Peyer's patch (tissue), 4 donors: ENCODE measurements at regions not wholly inside any gene's neighbourhood (a gene's known extent, or its start where the extent isn't known, plus 50 kb on each side); places are given as distances from the start of the nearest gene placed in this dataset.
"Not testable (repeated sequence)": the region's sequence is repeated elsewhere in the genome, so short reads cannot be mapped to it uniquely, and the experiment has no call there.

Source experiments
- POLR2A ChIP-seq, 2 donors: fragments of 450-650 bp; IDR thresholded peaks; one replicate each; pipeline ENCODE4 v1.5.1; 2017; ENCODE audit warnings: antibody characterized with exemption in 2 of 2, mild to moderate bottlenecking in 2 of 2, moderate library complexity in 2 of 2
- TF ChIP-seq, protein P1 (sequence below), 6 experiments: fragments of 450-650 bp in 4 of 6; fragments of 200-600 bp in 2 of 6; sonication (generic) in 1 of 6; IDR thresholded peaks; one replicate each; pipeline ENCODE4 v1.5.1; 2017 to 2019; ENCODE audit warnings: antibody characterized with exemption in 6 of 6, mild to moderate bottlenecking in 3 of 6, moderate library complexity in 1 of 6

DNA sequence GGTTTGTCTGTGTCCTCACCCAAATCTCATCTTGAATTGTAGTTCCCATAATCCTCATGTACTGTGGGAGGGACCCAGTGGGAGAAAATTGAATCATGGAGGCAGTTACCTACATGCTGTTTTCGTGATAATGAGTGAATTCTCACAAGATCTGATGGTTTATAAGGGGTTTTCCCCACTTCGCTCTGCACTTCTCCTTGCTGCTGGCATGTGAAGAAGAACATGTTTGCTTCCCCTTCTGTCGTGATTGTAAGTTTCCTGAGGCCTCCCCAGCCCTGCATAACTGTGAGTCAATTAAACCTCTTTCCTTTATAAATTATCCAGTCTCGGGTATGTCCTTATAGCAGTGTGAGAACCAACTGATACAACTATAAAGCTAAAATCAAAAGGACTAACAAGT, 60.2 kb upstream of the RPL38 start:
- TF ChIP-seq, protein P1, sequence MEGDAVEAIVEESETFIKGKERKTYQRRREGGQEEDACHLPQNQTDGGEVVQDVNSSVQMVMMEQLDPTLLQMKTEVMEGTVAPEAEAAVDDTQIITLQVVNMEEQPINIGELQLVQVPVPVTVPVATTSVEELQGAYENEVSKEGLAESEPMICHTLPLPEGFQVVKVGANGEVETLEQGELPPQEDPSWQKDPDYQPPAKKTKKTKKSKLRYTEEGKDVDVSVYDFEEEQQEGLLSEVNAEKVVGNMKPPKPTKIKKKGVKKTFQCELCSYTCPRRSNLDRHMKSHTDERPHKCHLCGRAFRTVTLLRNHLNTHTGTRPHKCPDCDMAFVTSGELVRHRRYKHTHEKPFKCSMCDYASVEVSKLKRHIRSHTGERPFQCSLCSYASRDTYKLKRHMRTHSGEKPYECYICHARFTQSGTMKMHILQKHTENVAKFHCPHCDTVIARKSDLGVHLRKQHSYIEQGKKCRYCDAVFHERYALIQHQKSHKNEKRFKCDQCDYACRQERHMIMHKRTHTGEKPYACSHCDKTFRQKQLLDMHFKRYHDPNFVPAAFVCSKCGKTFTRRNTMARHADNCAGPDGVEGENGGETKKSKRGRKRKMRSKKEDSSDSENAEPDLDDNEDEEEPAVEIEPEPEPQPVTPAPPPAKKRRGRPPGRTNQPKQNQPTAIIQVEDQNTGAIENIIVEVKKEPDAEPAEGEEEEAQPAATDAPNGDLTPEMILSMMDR (IDR thresholded peaks at IDR 0.05), result not testable (repeated sequence)
- TF ChIP-seq POLR2A (IDR thresholded peaks at IDR 0.05), result not testable (repeated sequence)
